WTC11 (cell line): ENCODE measurements at regions not wholly inside any gene's neighbourhood (a gene's known extent, or its start where the extent isn't known, plus 50 kb on each side); places are given as distances from the start of the nearest gene placed in this dataset.

Experiments
- ATAC-seq: fragments of 200-7000 bp; cut with Tn5 transposase; 2 replicates; pipeline ENCODE4 v1.10.0; 2021; ENCODE audit warnings: mild to moderate bottlenecking, moderate library complexity
- CTCF ChIA-PET: fragments of 300-600 bp; sonication (Branson Sonifier 250); formaldehyde crosslinking; loops from one replicate; lab custom pipeline; 2021; ENCODE audit warnings: antibody characterized with exemption; lab: Charles Lee
- POLR2A ChIA-PET: fragments of 350-600 bp; sonication (Branson Sonifier 250); formaldehyde crosslinking; loops from one replicate; lab custom pipeline; 2021; ENCODE audit warnings: antibody characterized with exemption; lab: Charles Lee
- DNase-seq: peaks from one replicate; pipeline ENCODE4 v3.0.0; 2021; ENCODE audit warnings: low spot score
- H3K27ac Mint-ChIP-seq: 2 replicates; pipeline ENCODE4 v1.8.0; 2021; ENCODE audit warnings: mixed read lengths
- H3K27me3 Mint-ChIP-seq: 2 replicates; pipeline ENCODE4 v1.8.0; 2021; ENCODE audit warnings: low read depth, mild to moderate bottlenecking, moderate library complexity, mixed read lengths
- H3K36me3 Mint-ChIP-seq: 2 replicates; pipeline ENCODE4 v1.8.0; 2021; ENCODE audit warnings: mixed read lengths
- H3K4me1 Mint-ChIP-seq: 2 replicates; pipeline ENCODE4 v1.8.0; 2022; ENCODE audit warnings: mixed read lengths
- H3K4me3 Mint-ChIP-seq: 2 replicates; pipeline ENCODE4 v1.8.0; 2021; ENCODE audit warnings: mild to moderate bottlenecking, moderate library complexity, mixed read lengths
- H3K9me3 Mint-ChIP-seq: 2 replicates; pipeline ENCODE4 v1.8.0; 2021; ENCODE audit warnings: mixed read lengths
- ATF1 ChIP-seq: sonication (generic); formaldehyde crosslinking; IDR thresholded peaks from 2 replicates; pipeline ENCODE4 v1.8.1; 2023; ENCODE audit warnings: mild to moderate bottlenecking, moderate library complexity, missing genetic modification reagents
- CREM ChIP-seq: sonication (generic); formaldehyde crosslinking; IDR thresholded peaks from 2 replicates; pipeline ENCODE4 v1.8.1; 2022; ENCODE audit warnings: mild to moderate bottlenecking, missing genetic modification reagents, moderate library complexity
- ELF4 ChIP-seq: sonication (generic); formaldehyde crosslinking; IDR thresholded peaks from 2 replicates; pipeline ENCODE4 v1.8.1; 2022; ENCODE audit warnings: low read depth, mild to moderate bottlenecking, moderate library complexity, missing genetic modification reagents
- FOXP1 ChIP-seq: sonication (generic); formaldehyde crosslinking; IDR thresholded peaks from 2 replicates; pipeline ENCODE4 v1.8.0; 2022; ENCODE audit warnings: missing genetic modification reagents, mild to moderate bottlenecking, moderate library complexity, borderline replicate concordance
- GRHL2 ChIP-seq: fragments of 250-450 bp; sonication (Bioruptor Pico); IDR thresholded peaks from 2 replicates; pipeline ENCODE4 v1.8.0; 2022; ENCODE audit warnings: mild to moderate bottlenecking, moderate library complexity; ENCODE audit not compliant: insufficient replicate concordance, severe bottlenecking
- IRF2 ChIP-seq: sonication (generic); formaldehyde crosslinking; IDR thresholded peaks from 2 replicates; pipeline ENCODE4 v1.8.0; 2022; ENCODE audit warnings: low read depth, missing genetic modification reagents, borderline replicate concordance
- JUN ChIP-seq: sonication (generic); formaldehyde crosslinking; IDR thresholded peaks from 2 replicates; pipeline ENCODE4 v1.8.0; 2023; ENCODE audit warnings: mild to moderate bottlenecking, missing genetic modification reagents
- NFYB ChIP-seq: sonication (generic); formaldehyde crosslinking; conservative IDR thresholded peaks from 2 replicates; pipeline ENCODE4 v1.8.0; 2022; ENCODE audit warnings: low read depth, missing genetic modification reagents
- NR2C2 ChIP-seq: sonication (generic); formaldehyde crosslinking; IDR thresholded peaks from 2 replicates; pipeline ENCODE4 v1.8.0; 2022; ENCODE audit warnings: mild to moderate bottlenecking, missing genetic modification reagents
- NR3C1 ChIP-seq: sonication (generic); formaldehyde crosslinking; conservative IDR thresholded peaks from 2 replicates; pipeline ENCODE4 v1.8.1; 2023; ENCODE audit warnings: low read depth, mild to moderate bottlenecking, missing genetic modification reagents
- RELA ChIP-seq: sonication (generic); formaldehyde crosslinking; IDR thresholded peaks from 2 replicates; pipeline ENCODE4 v1.8.1; 2022; ENCODE audit warnings: missing genetic modification reagents, mild to moderate bottlenecking, borderline replicate concordance
- RORB ChIP-seq: fragments of 250-450 bp; sonication (Bioruptor Pico); IDR thresholded peaks from 2 replicates; pipeline ENCODE4 v1.9.0; 2021; ENCODE audit warnings: mild to moderate bottlenecking
- ZNF317 ChIP-seq: sonication (generic); formaldehyde crosslinking; IDR thresholded peaks from 2 replicates; pipeline ENCODE4 v1.8.1; 2023; ENCODE audit warnings: low read depth, mild to moderate bottlenecking, moderate library complexity, missing genetic modification reagents, borderline replicate concordance
- ZNF423 ChIP-seq: fragments of 250-450 bp; sonication (Bioruptor Pico); IDR thresholded peaks from 2 replicates; pipeline ENCODE4 v2.1.2; 2022; ENCODE audit warnings: mild to moderate bottlenecking, moderate library complexity
- TF ChIP-seq, protein P1 (sequence below): sonication (generic); formaldehyde crosslinking; conservative IDR thresholded peaks from 2 replicates; pipeline ENCODE4 v1.8.1; 2023; ENCODE audit warnings: mild to moderate bottlenecking, low read depth, missing genetic modification reagents, moderate library complexity
- TF ChIP-seq, protein P2 (sequence below): fragments of 250-450 bp; sonication (Bioruptor Pico); IDR thresholded peaks from 2 replicates; pipeline ENCODE4 v1.9.0; 2021; ENCODE audit warnings: mild to moderate bottlenecking, borderline replicate concordance
- TF ChIP-seq, protein P3 (sequence below): sonication (generic); formaldehyde crosslinking; IDR thresholded peaks from 2 replicates; pipeline ENCODE4 v1.8.0; 2022; ENCODE audit warnings: mild to moderate bottlenecking, missing genetic modification reagents
- TF ChIP-seq, protein P4 (sequence below): fragments of 250-450 bp; sonication (Bioruptor Pico); IDR thresholded peaks from 2 replicates; pipeline ENCODE4 v1.9.0; 2021; ENCODE audit warnings: moderate library complexity, mild to moderate bottlenecking, inconsistent platforms, borderline replicate concordance
- TF ChIP-seq, protein P5 (sequence below): sonication (generic); formaldehyde crosslinking; IDR thresholded peaks from 2 replicates; pipeline ENCODE4 v1.8.1; 2023; ENCODE audit warnings: mild to moderate bottlenecking, missing genetic modification reagents, moderate library complexity

DNA sequence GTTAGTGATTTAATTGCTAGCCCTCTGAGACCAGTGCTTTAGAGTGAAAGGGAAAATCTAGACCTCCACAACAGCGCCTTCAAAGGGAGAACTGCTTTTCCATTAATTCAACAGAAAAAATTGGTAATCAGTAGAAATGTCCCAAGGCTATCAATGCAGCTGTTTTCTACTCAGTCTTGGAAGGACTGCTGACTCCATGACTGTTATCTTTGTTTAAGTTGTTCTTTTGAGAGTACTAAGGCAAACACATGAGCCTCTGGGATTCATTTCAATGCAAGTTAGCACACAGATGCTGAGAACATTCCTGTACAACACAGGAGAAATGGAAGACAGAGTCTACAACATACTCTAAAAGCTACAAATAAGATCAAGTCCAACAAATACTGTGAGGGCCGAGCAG lies 301.7 kb upstream of the PTCHD4 start:
- ATAC-seq (no peak), DNase-seq (no peak)
- POLR2A ChIA-PET = no interaction called here
- H3K36me3 Mint-ChIP-seq = no peaks in the 10 kb centered on the region
- CTCF ChIA-PET = no interaction called here
- H3K27me3 Mint-ChIP-seq = no peaks in the 10 kb centered on the region
- H3K27ac Mint-ChIP-seq = no peak overlapping the region
- no peak overlapping the region for H3K4me3 Mint-ChIP-seq
- TF ChIP-seq, protein P1, sequence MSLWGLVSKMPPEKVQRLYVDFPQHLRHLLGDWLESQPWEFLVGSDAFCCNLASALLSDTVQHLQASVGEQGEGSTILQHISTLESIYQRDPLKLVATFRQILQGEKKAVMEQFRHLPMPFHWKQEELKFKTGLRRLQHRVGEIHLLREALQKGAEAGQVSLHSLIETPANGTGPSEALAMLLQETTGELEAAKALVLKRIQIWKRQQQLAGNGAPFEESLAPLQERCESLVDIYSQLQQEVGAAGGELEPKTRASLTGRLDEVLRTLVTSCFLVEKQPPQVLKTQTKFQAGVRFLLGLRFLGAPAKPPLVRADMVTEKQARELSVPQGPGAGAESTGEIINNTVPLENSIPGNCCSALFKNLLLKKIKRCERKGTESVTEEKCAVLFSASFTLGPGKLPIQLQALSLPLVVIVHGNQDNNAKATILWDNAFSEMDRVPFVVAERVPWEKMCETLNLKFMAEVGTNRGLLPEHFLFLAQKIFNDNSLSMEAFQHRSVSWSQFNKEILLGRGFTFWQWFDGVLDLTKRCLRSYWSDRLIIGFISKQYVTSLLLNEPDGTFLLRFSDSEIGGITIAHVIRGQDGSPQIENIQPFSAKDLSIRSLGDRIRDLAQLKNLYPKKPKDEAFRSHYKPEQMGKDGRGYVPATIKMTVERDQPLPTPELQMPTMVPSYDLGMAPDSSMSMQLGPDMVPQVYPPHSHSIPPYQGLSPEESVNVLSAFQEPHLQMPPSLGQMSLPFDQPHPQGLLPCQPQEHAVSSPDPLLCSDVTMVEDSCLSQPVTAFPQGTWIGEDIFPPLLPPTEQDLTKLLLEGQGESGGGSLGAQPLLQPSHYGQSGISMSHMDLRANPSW (CRISPR knock-in tag) = no peak
- TF ChIP-seq, protein P2, sequence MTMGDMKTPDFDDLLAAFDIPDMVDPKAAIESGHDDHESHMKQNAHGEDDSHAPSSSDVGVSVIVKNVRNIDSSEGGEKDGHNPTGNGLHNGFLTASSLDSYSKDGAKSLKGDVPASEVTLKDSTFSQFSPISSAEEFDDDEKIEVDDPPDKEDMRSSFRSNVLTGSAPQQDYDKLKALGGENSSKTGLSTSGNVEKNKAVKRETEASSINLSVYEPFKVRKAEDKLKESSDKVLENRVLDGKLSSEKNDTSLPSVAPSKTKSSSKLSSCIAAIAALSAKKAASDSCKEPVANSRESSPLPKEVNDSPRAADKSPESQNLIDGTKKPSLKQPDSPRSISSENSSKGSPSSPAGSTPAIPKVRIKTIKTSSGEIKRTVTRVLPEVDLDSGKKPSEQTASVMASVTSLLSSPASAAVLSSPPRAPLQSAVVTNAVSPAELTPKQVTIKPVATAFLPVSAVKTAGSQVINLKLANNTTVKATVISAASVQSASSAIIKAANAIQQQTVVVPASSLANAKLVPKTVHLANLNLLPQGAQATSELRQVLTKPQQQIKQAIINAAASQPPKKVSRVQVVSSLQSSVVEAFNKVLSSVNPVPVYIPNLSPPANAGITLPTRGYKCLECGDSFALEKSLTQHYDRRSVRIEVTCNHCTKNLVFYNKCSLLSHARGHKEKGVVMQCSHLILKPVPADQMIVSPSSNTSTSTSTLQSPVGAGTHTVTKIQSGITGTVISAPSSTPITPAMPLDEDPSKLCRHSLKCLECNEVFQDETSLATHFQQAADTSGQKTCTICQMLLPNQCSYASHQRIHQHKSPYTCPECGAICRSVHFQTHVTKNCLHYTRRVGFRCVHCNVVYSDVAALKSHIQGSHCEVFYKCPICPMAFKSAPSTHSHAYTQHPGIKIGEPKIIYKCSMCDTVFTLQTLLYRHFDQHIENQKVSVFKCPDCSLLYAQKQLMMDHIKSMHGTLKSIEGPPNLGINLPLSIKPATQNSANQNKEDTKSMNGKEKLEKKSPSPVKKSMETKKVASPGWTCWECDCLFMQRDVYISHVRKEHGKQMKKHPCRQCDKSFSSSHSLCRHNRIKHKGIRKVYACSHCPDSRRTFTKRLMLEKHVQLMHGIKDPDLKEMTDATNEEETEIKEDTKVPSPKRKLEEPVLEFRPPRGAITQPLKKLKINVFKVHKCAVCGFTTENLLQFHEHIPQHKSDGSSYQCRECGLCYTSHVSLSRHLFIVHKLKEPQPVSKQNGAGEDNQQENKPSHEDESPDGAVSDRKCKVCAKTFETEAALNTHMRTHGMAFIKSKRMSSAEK (CRISPR knock-in tag) = no peak
- TF ChIP-seq CREM (CRISPR knock-in tag) (no peak), ZNF423 (CRISPR knock-in tag) (no peak), GRHL2 (CRISPR knock-in tag) (no peak), FOXP1 (CRISPR knock-in tag) (no peak), NR2C2 (no peak)
- TF ChIP-seq, protein P3, sequence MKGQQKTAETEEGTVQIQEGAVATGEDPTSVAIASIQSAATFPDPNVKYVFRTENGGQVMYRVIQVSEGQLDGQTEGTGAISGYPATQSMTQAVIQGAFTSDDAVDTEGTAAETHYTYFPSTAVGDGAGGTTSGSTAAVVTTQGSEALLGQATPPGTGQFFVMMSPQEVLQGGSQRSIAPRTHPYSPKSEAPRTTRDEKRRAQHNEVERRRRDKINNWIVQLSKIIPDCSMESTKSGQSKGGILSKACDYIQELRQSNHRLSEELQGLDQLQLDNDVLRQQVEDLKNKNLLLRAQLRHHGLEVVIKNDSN (CRISPR knock-in tag) = no peak
- H3K4me1 Mint-ChIP-seq = no peaks in the 10 kb centered on the region
- H3K9me3 Mint-ChIP-seq = no peaks in the 10 kb centered on the region

DNA sequence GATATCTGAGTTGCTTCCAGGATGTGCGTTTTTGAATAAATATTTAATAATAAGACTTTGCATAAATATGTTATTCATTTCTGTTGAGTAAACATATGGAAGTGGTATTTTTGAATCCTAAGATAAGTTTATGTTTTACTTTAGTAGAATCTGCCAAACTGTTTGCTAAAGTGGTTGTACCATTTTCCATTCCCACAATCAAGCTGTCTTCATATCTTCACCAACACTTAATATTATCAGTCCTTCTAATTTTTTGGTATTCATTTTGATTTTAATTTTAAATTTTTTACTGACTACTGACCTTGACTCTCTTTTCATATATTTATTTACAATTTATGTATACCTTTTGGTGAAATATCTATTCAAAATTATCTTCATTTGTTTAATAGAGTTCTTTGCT lies 293.9 kb upstream of the PTCHD4 start:
- TF ChIP-seq ATF1 (CRISPR knock-in tag) (no peak), RELA (CRISPR knock-in tag) (no peak)
- TF ChIP-seq, protein P4, sequence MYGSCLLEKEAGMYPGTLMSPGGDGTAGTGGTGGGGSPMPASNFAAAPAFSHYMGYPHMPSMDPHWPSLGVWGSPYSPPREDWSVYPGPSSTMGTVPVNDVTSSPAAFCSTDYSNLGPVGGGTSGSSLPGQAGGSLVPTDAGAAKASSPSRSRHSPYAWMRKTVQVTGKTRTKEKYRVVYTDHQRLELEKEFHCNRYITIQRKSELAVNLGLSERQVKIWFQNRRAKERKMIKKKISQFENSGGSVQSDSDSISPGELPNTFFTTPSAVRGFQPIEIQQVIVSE (CRISPR knock-in tag) = no peak
- POLR2A ChIA-PET = no interaction called here

DNA sequence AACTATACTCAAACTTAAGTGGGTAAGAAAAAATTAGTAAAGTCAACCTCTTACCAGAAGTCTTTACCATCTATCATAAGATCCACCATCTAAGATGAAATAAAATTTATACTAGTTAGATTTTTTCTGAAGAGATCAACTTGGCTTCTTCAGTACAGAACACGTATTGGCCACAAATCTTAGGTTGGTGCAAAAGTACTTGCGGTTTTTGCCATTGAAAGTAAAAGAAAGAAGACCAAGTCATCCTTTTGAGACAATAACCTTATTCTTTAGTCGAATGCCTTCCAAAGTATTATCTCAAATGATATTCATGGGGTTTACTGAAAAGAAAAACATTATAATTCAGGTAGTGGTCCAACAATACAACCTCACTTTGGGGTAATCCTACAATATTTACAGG lies 292.6 kb upstream of the PTCHD4 start:
- H3K9me3 Mint-ChIP-seq = peaks cover 16% of the 10 kb centered on the region
- no peak overlapping the region for H3K4me3 Mint-ChIP-seq
- H3K4me1 Mint-ChIP-seq = no peaks in the 10 kb centered on the region
- ChIA-PET POLR2A (no interaction called here), CTCF (no interaction called here)
- no peaks in the 10 kb centered on the region for H3K27me3 Mint-ChIP-seq
- DNase-seq (no peak), ATAC-seq (no peak)
- H3K27ac Mint-ChIP-seq = no peak overlapping the region
- H3K36me3 Mint-ChIP-seq = peaks cover 3% of the 10 kb centered on the region; the same call in 1 of the 2 replicates
- TF ChIP-seq RORB (CRISPR knock-in tag) (no peak), ZNF317 (CRISPR knock-in tag) (no peak), ELF4 (no peak), NR3C1 (CRISPR knock-in tag) (no peak), NFYB (no peak), ZNF423 (CRISPR knock-in tag) (no peak), JUN (no peak), IRF2 (no peak)
- TF ChIP-seq, protein P5, sequence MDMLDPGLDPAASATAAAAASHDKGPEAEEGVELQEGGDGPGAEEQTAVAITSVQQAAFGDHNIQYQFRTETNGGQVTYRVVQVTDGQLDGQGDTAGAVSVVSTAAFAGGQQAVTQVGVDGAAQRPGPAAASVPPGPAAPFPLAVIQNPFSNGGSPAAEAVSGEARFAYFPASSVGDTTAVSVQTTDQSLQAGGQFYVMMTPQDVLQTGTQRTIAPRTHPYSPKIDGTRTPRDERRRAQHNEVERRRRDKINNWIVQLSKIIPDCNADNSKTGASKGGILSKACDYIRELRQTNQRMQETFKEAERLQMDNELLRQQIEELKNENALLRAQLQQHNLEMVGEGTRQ (CRISPR knock-in tag) = no peak

More for the DNA sequence above, 293.9 kb upstream of the PTCHD4 start:
- Mint-ChIP-seq H3K27ac (no peak overlapping the region), H3K27me3 (no peaks in the 10 kb centered on the region), H3K4me3 (no peak overlapping the region), H3K36me3 (peaks cover 3% of the 10 kb centered on the region; the same call in 1 of the 2 replicates), H3K9me3 (peaks cover 16% of the 10 kb centered on the region), H3K4me1 (no peaks in the 10 kb centered on the region)
- ATAC-seq (no peak), DNase-seq (no peak)
- CTCF ChIA-PET = no interaction called here
